ENCODE measurements at regions not wholly inside any gene's neighbourhood (a gene's known extent, or its start where the extent isn't known, plus 50 kb on each side); places are given as distances from the start of the nearest gene placed in this dataset.

DNA sequence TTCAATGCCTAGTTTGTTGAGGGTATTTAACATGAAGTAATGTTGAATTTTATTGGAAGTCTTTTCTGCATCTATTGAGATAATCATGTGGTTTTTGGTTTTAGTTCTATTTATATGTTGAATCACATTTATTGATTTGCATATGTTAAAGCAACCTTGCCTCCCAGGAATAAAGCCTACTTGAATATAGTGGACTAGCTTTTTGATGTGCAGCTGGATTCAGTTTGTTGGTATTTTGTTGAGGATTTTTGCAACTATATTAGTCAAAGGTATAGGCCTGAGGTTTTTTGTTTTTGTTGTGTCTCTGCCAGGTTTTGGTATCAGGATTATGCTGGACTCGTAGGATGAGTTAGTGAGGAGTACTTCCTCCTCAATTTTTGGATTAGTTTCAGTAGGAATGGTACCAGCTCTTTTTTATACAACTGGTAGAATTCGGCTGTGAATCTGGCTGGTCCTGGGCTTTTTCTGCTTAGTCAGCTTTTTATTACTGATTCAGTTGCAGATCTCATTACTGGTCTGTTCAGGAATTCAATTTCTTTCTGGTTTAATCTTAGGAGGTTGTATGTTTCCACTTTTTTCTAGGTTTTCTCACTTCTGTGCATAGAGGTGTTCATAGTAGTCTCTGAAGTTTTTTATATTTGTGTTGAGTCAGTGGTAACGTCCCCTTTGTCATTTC is 209.8 kb upstream of the RBMS3 start:
- DNase-seq, result no peak

DNA sequence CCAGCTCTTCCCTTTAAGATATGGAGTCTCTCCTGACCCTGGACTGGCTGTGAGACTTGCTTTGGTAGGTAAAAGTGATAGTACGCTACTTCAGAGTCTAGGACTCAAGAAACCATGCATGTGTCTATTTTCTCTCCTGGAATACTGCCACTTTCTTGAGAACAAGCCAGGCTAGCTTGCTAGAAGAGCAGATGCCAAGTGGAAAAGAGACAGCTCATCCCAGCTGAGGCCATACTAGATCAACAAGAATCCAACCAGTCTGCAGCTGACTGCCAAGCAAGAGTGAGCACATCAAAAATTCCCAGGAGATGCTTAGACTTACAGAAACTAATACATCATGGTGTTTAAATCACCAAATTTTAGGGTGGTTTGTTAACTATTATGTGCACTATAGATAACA is 208.3 kb upstream of the RBMS3 start:
- no peak for DNase-seq

DNA sequence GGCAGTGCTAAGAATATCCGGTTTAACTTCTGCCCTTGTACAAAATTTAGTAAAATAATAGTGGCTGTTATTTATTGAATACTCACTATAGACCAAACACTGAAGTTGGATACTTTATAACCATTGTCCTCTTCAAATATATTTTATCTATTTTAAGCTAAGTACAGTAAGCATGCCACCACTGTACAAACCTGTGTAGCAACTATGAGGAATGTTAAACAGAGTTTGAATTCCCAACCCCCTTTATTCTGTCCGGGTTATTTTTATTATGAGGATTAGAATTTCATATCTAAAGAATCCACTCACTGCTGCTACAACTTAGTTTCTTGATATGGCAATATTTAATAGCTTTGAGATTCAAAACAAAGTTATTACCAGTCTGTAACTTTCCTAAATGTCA is 203.5 kb upstream of the RBMS3 start:
- DNase-seq, result no peak

DNA sequence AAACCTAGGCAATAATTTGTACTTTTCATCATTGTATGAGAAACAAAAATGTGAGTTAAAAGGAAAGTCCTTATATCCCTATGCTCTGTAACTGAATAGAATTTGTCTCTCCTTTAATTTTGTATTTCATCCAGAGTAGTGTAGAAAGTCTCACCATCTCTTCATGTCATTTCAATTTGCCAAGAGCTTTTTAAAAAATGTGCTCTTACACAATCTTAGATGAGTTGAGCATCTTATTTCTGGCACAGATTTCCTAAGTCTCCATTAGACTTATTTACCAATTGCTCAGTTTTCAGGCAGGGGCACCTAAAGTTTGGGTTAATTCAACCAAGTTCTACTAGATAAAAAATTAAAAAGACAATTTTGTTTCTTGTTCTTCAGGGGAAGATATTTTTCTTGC is 201.5 kb upstream of the RBMS3 start:
- no peak for DNase-seq

DNA sequence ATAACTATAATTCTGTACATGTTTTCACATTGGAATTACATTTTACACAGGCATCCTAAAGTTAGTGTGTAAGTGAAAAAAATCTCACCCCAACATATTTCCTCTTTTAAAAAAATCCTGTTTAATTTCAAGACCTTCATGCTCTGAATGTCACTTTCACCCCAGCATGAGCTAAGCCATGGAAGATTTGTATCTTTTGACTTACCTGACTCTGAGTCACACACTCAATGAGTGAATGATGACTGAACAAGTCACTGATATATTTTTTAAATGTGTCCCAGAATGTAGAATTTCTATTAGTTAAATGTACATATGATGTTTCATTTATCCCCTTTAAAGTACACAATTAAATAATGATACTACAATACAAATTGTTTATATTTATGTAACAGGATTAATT is 199.9 kb upstream of the RBMS3 start:
- no peak for DNase-seq

DNA sequence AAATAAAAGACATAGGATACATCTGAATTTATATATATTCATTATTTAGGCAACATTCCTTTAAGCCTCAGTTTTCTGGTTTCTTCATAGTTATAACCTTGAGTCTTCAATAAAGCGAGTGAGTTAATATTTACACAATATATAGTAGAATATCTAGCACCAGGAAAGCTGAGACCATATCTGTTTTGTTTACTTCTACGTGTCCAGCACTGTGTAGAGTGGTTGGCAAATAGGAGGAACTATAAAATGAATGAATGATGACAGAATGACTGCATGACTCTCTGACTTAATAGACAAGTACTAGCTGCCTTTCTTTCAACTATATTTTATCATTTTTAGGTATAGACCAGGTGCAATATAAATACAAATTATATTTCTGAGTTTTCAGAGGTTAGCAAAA is 197.8 kb upstream of the RBMS3 start:
- DNase-seq, result no peak

DNA sequence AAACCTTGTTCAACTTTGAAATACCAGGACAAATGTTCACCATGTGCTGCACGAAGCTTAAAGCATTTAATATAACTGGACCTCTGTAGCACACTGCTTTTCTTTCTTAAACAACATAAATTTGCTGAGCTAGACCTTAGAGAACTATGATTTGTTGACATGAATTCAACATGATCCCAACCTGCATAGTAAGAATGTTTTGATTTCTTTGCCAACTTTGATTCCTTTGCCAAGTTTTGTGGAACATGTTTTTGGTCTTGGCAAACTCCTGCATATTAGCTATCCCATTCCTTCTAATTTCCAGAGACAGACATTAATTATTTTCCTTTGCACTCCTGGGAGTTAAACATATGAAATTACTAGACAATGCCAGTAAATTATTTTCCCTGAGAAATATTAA is 197.2 kb upstream of the RBMS3 start:
- DNase-seq, result no peak

DNA sequence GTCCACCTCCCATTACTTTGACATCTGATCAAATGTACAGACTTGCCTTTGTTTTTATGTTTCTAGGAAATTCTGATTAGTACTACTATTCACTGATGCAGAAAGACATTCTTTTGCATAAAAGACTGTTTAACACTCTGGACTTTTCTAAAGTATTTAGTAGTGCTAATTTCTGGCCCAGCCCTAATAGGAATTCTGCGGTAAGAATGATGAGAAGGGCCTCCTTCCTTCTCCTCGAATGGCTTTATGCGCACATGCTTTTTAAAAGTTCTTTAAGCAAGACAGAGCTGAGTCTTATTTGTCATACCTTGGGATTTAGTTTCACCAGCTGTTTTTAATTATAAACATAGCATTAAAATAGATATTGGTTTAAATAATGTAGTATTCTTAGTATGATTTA is 192.3 kb upstream of the RBMS3 start:
- DNase-seq, result no peak

DNA sequence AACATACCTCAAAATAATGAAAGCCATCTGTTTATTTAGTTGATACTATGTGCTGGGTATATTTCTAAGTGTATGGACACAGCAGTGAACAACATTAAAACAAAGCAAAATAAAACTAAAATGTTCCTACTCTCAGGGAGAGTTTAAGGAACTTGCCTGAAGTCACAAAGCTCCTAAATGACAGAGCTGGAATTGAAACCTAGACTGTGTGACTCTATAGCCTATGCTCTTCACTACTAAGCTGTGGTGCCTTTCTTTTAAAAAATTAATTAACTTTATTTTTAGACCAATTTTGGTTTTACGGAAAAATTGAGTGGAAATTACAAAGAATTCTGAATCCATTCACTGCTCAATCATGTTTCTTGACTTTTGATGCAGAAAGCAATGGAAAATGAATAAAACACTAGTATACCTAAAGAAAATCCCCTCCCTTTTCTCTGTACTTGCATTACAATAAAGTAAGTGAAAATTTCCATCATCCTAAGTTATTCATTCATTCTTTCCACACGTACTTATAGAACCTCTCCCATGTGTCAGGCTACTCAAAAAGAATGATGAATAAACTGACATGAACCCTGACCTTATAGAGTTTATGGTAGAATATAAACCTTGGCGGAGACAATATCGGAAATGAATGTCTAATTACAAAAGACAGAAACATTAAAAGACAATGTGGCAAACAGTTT is 189.8 kb upstream of the RBMS3 start:
- DNase-seq, result no peak

DNA sequence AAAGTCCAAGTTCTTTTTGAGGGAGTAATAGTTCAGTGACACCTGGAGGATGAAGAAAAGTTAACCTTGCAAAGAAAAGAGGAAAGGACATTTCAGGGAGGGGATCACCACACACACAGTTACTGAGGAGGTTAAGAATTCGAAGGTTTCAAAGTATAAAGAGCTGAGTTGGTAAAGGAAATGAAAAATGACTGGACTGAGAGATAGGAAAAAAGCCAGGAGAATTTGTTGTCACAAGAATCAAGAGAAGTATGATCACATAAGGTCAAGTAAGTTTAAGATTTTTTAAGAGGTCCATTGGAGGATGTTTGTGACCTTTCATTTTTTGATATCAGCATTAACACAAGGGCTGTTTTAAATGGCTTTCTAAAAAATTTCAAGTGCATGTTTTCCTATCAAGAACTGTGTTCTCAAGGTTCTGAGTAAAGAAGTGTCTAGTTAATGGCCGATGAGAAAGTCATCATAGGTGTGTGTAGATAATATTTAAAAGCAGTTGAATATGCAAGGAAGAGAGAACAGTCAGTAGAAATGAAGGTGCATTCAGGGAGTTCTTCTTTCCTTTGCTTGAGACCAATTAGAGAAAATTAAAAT is 189.2 kb upstream of the RBMS3 start:
- no peak for DNase-seq

DNA sequence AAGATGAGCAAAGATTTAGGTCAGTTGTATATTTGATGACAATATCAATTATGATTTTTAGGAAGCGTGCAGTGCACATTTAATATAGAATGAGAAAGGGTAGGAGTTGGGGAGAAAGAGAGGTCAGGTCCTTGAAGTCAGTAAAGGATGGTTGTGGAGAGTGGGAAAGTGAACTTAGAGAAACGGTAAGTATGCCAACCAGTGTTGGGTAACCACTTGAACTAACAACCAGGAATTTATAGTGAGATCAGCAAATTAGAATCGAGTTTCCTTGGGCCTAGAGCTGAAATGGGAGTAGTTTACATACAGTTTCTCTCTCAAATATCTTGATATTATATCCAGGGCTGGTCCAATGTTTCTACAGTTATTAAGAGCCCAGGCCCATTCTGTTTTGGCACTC is 188.5 kb upstream of the RBMS3 start:
- DNase-seq, result no peak

DNA sequence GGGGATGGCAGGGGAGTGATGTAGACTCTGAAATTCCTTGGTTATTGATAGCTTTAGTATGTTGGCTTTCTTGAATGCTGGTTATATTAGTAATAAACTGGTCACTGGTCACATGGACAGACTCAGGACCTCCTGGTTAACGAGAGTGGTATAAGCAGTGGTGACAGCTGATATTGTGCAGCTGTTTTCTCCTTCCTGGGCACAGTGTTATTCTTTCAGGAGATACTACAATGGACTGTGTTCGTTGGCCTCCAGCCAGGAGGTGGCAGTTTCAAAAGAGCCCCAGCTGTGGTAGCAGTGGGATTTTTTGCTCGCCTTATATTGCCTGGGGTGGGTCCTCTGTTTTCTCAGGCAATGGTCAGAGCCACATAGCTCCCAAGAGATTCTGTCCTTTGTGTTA is 181.6 kb upstream of the RBMS3 start:
- no peak for DNase-seq

DNA sequence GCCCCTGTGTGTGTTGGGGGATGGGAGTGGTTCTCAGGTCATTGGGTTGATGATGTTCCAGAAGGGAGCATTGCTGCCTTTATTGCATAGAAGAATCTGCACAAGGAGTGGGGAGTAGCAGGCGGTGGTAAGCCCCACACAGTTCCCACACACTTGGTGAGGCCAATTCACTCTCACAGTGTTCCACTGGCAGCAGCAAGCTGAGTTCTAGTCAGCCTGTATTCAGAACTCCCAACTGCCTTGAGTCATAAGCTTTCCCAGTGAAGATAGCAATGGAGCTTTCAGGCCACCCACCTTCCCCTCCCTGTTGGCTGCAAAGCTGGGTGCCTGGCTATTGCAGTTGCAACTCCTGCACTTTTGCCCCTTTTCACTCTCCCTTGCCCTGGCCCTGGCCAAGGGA is 181.1 kb upstream of the RBMS3 start:
- DNase-seq, result no peak

DNA sequence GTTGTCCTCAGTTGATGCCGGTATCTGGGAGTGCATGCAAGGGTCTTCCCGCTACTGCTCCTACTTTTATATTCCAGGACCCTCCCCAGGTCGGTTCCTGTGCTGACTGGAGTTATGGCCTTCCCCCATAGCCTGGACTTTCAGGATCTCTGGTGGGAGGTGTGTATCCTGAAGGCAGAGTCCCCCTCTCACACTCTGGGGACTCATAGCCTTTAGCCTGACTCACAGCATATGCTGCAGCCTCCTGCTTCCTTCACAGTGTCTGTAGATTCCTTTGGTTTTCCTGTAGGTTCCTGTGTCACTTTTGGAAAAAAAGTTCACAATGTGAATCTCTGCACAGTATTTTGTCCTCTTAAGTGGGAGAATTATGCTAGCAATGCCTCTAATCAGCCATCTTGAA is 180.6 kb upstream of the RBMS3 start:
- DNase-seq, result no peak

DNA sequence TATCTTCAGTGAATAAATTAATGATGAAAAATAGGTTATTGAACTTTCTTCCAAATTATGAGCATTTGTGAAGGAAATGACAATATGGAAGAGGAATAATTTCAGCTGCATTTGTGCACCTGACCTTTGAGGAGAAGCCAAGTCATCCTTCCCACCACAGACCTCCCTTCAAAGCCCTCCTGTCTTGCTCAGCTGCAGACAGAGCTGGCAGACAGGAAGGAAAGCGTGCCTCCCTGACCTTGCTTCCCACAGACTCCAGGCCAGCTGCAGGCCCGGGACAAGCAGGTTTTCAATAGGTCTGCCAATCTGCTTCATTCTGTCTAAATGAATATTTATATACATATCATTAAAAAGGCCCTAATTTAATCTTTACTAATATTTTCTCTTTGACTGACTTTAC is 152.9 kb upstream of the RBMS3 start:
- no peak for DNase-seq

DNA sequence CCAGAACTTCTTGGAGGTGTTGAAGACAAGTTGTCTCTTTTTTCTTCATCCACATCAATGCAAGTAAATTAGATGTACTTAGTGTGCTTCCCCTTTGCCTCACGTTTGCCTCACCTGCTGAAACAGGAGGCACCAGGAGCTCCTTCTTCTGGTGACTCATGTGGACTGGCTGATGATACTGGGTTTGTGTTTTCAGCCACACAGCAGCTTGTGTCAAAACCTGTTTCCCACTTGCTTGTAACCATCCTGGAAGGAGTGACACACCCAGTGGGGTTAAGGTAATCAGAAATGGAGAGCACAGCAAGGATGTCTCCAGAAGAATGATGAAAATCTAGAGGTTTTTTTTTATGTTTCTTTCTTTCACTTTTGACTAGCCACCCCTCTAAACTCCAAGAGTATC is 143.3 kb upstream of the RBMS3 start:
- DNase-seq, result no peak

DNA sequence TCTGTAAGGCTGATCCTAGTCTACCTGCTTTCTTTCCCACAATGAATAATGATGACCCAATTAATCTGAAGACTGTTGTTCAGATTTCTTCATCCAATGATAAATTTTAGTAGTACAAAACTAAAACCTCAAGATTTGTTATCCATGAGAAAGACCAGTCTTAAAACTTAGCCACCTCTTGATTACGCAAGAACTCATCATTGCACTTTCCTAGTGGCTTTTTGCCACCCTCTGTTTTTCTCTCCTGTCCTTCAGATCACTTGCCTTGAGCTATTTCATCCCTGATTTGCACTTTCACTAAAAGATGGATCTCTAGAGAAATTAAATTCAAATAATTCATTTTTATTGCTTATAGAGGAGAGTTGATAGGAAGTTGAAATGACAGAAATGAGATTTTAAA is 142.7 kb upstream of the RBMS3 start:
- no peak for DNase-seq

DNA sequence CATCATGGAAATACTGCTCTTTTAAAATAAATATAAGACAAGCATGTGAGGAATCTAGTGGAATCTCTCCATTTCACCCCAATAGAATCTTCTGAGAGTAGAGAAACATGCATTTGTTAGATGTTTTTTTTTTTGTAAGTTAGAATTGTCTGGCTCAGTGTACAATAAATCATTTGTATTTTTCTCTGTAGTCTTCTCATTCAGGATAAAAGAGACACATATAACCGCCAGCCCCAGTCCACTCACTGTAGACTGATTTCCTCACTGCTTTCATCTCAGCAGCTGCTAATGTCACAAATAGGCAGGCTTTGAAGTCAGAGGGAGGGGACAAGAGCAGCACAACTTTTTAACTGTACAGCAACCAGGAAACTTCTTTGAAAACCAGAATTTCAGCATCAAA is 140.2 kb upstream of the RBMS3 start:
- DNase-seq, result no peak

DNA sequence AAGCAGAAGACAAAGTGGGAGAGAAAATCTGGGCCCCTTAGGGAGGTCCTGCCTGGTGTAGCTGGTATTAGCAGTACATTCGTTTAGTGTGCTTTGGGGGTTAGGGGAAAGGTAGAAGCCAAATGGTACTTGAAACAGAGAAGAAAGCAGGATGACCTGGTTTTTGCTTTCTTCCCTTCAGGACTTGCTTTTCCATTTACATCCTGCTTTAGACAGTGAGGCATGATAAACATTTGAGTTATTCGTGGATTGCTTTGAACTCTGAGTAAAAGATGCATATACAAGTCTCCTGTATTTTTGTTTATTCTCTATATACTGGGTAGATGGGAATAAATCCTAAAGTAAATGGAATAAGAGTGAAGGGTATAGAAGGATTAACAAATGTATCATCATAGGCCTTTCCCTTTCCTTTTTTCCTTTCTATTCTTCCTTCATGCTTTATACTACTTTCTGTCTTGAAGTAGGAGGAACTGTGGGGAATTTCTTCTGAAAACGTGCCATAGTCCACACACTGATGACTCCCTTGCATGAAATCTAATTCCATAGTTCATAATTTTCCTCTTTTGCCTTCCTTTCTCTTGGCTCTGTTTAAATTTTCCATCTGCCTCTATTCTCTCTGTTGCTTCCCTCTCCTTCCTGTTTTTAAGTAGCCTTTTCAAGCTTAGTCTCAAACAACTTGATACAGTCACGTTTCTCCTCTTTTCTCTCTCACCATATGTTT is 139.5 kb upstream of the RBMS3 start:
- no peak for DNase-seq

DNA sequence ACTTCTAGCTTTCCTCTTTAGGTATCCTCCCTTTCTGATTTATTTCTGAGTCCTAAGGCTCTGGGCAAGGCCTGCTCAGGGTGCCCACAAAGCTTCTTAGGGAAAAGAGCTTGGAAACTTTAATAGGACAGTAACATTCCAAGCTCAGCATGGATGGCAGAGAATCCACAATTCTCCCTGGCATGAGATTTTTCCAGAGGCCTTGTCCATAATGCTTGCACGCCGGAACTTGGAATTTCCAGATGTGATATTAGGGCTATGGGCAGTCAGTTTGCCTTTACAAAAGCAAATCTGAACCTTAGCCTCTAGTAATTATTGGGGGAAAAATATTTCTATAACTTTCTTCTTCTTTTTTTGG is 139.0 kb upstream of the RBMS3 start:
- no peak for DNase-seq

DNA sequence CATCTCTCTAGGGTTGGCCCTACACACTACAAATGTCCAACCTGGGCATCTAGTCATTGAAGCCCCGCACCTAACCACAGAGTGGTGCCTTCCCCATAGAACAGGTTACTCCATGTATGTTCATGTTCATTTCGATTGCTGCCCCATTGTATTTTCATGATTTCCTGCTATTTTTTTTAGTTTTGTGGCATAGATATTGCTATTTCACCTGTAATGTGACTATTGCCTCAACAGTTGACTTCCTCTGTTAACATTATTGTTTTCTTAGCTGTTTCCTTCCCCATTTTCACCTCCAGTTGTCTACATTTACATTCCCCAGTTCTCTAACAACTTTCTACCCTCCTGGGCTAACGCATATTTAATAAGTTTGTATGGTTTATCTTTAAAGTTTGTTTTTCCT is 137.7 kb upstream of the RBMS3 start:
- DNase-seq, result no peak

DNA sequence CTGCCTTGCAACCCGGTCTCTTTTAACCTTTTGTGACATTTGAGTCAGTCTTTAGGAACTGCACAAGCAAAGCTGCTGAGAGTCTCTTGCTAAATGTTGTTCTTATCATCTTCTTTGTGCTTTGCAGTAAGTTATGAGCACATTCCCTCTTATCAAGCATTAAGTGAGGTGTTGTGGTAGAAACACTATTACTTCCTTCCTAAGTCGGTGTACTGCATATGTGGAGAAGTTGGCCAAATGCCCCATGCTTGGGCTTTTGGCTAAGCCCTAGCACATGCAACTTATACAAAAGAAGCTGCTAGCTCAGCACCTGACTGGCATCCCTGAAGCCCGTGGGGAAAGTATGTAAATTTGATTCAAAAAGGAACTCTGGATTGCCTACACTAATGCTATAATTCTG is 136.5 kb upstream of the RBMS3 start:
- DNase-seq, result no peak

DNA sequence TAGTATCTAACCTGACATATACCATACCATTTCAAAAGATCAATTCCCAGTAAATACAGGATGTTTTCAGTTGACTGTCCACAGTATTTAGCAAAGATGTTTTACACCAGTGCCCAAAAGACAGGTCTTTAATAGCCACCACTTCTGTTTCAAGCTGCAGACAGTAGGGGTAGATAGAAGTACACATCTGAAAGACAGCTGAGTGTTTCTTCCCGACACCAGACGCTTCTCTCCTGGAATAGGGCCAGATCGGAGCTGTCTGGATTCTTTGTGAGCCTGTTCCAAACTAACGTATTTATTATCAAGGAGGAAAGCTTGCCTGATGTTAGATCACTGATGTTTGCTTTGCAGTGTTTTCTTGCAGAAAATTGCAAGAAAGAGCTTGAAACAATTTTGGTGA is 136.1 kb upstream of the RBMS3 start:
- DNase-seq, result no peak

DNA sequence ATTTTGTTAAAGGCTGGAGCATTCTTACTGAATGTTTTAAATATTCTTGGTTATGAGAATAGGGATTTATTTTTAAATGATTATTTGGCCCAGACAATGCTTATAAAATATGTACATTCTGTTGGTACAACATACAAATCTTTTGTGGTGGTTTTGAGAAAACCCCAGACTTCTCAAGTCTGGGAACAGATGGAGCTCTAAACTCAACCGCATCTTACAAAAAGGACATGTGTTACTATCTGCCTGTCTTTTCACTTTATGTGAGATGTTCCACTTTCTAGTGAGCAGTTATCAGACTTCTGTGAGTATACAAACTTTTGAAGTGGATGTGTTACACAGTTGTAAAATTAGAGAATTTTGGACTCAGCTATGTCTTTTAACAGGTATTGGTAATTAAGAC is 135.5 kb upstream of the RBMS3 start:
- DNase-seq, result no peak
